RWPE1 (cell line): ENCODE measurements at regions not wholly inside any gene's neighbourhood (a gene's known extent, or its start where the extent isn't known, plus 50 kb on each side); places are given as distances from the start of the nearest gene placed in this dataset.

Source experiments
- CTCF ChIA-PET: fragments of 350-600 bp; sonication (Branson Sonifier 250); formaldehyde crosslinking; extraction: SDS; loops from one replicate; lab custom pipeline; 2021; lab: Yijun Ruan, JAX
- POLR2A ChIA-PET: fragments of 400-600 bp; formaldehyde crosslinking; extraction: SDS; loops from one replicate; lab custom pipeline; 2020; ENCODE audit warnings: antibody characterized with exemption; ENCODE audit not compliant: low non-redundant PET; lab: Yijun Ruan, JAX
- DNase-seq: peaks from one replicate; pipeline ENCODE4 v3.0.0; 2012; ENCODE audit warnings: low spot score
- H3K27ac ChIP-seq: fragments of 450-650 bp; 2 replicates; pipeline ENCODE4 v1.5.1; 2017
- TF ChIP-seq, protein P1 (sequence below): fragments of 450-650 bp; conservative IDR thresholded peaks from 2 replicates; pipeline ENCODE4 v1.5.1; 2017; ENCODE audit warnings: low read depth, mild to moderate bottlenecking

- no peak overlapping the region for H3K27ac ChIP-seq
- DNase-seq = peak; percentile 3
- TF ChIP-seq, protein P1, sequence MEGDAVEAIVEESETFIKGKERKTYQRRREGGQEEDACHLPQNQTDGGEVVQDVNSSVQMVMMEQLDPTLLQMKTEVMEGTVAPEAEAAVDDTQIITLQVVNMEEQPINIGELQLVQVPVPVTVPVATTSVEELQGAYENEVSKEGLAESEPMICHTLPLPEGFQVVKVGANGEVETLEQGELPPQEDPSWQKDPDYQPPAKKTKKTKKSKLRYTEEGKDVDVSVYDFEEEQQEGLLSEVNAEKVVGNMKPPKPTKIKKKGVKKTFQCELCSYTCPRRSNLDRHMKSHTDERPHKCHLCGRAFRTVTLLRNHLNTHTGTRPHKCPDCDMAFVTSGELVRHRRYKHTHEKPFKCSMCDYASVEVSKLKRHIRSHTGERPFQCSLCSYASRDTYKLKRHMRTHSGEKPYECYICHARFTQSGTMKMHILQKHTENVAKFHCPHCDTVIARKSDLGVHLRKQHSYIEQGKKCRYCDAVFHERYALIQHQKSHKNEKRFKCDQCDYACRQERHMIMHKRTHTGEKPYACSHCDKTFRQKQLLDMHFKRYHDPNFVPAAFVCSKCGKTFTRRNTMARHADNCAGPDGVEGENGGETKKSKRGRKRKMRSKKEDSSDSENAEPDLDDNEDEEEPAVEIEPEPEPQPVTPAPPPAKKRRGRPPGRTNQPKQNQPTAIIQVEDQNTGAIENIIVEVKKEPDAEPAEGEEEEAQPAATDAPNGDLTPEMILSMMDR = no peak
- ChIA-PET POLR2A (no interaction called here), CTCF (no interaction called here)
Measured at GRCh38 chrX:13373431-13374187, 53.8 kb upstream of the ATXN3L start.

DNA sequence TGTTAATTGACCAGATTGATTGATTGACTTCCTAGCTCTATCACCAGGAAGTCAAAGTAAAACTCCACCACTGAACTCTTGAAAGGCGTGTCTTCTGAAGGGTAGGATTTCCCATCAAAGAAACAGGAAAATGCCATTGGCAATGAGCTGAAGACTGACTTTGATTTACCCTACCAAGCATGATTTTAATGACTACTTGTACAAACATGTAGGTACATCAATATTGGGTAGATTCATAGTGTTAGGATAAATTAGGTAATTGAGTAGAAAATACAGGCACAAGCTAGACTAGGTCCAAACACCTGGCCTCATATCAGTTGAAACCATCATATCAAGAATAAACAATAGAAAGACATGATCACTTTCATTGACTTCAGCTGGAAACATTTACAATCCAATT is 53.2 kb upstream of the ATXN3L start:
- ChIA-PET POLR2A (no interaction called here), CTCF (no interaction called here)
- TF ChIP-seq, protein P1 = no peak
- H3K27ac ChIP-seq = no peak overlapping the region
- DNase-seq = no peak

DNA sequence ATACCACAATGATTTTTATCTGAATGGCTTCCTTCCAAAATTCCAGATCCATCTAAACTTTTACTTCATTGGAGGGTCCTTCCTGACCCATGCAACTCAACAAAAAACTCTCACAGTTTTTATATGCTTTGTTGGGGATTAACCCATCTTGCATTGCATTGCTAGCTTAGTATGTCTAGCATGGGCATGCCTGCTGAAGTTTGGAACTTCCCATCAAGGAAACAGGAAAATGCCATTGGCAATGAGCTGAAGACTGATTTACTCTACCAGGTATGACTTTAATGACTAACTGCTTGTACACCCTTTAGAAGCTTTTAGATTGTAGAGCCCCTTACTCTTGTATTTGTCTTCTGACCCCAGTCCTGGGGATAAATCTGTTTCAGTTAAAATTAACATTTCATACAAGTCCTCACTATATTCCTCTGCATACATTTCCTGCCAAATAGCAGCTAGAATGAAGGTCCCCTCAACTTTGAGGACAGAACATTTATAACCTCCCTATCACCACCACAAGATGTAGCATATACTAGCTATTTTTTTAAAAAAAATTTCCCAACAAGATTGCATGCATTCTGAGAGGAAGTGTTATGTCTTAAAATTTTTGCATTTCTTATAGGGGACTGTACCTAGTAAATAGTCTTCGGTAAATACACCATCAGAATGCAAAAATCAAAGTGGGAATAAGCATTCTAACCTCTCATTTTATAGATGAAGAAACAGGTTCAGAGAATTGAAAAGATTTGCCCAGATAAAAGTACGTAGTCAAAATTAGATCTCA is 52.5 kb upstream of the ATXN3L start:
- CTCF ChIA-PET = interaction anchor here (0.6 kb wide), 1 partner anchor 9 kb away, joined by 3 read pairs; no protein-coding TSS in a partner anchor
- POLR2A ChIA-PET = no interaction called here
- no peak for DNase-seq
- H3K27ac ChIP-seq = no peak overlapping the region
- TF ChIP-seq, protein P1 = no peak

DNA sequence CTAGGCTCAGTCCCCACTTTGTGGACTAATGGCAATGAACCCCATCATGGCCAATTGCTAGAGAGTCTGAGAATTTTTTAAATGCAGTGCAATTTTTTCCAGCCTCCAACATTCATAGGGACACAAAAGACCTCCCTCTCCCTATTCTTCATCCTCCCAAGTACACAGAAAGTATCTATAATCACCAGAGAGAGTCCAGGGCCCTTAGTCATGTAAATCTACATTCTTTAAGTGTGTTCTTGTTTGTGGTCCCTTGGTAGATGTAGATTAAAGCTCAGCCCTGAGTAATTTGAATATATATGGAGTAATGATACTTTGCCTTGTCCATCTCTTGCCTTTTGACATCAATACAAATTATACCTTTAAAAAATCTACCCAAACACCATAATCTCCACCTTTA is 51.3 kb upstream of the ATXN3L start:
- H3K27ac ChIP-seq = no peak overlapping the region
- TF ChIP-seq, protein P1 = no peak
- DNase-seq = no peak
- POLR2A ChIA-PET = no interaction called here
- CTCF ChIA-PET = no interaction called here

GRCh38 chrX:13370713-13371112 is 50.9 kb upstream of the ATXN3L start:
- CTCF ChIA-PET = no interaction called here
- no peak for DNase-seq

More at GRCh38 chrX:13370713-13371112, 50.9 kb upstream of the ATXN3L start:
- POLR2A ChIA-PET = no interaction called here
- H3K27ac ChIP-seq = no peak overlapping the region
- TF ChIP-seq, protein P1 = no peak
